ENCODE measurements at regions not wholly inside any gene's neighbourhood (a gene's known extent, or its start where the extent isn't known, plus 50 kb on each side); places are given as distances from the start of the nearest gene placed in this dataset.

- DNase-seq = no peak
- Histone ChIP-seq H3K4me1 (no peaks in the 10 kb centered on the region), H3K9me3 (no peaks in the 10 kb centered on the region), H3K9ac (ENCODE audit: low read depth in 2 of 2, low read length in 2 of 2) (no peak overlapping the region), H3K27ac (no peak overlapping the region), H3K36me3 (no peaks in the 10 kb centered on the region), H3K27me3 (no peaks in the 10 kb centered on the region), H3K4me3 (no peak overlapping the region)
- no peak for TF ChIP-seq CTCF (IDR thresholded peaks at IDR 0.05)
- intact Hi-C loops (cut with DNase I) = no loop called here
These were observed 106.9 kb upstream of the GPC1 start for GRCh38 chr2:240328526-240328925.

DNA sequence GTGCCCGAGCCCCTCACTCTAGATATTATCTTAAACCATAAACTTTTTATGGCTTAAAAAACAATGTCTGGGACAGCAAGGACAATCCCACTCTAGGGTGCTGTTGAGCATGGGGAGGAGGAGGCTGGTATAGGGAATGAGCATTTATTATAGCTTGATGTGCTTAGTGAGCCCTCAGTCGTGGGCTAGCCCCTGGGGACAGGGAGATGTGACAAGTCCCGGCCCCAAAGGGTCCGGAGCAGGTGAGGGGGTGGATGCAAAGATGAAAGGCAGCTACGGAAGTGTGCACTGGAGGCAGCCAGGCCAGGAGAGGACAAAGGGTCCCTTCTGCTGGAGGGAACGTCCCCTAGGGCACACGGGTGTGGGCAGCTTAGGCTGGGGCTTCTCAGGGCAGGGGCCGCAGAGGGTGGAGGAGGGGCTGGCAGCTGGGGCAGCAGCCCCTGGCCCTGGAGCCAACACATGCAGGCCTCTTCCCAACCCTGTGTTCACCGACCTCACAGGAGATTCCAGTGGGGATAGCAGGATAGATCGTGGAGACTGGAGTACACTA lies 106.3 kb upstream of the GPC1 start:
- no peak for TF ChIP-seq CTCF (IDR thresholded peaks at IDR 0.05)
- no peaks in the 10 kb centered on the region for H3K27me3 ChIP-seq
- H3K4me1 ChIP-seq = no peaks in the 10 kb centered on the region
- H3K9ac ChIP-seq (ENCODE audit: low read depth in 2 of 2, low read length in 2 of 2) = no peak overlapping the region
- H3K4me3 ChIP-seq = no peak overlapping the region
- H3K36me3 ChIP-seq = no peaks in the 10 kb centered on the region
- intact Hi-C loops (cut with DNase I) = no loop called here
- DNase-seq = no peak
- H3K9me3 ChIP-seq = no peaks in the 10 kb centered on the region
- no peak overlapping the region for H3K27ac ChIP-seq

DNA sequence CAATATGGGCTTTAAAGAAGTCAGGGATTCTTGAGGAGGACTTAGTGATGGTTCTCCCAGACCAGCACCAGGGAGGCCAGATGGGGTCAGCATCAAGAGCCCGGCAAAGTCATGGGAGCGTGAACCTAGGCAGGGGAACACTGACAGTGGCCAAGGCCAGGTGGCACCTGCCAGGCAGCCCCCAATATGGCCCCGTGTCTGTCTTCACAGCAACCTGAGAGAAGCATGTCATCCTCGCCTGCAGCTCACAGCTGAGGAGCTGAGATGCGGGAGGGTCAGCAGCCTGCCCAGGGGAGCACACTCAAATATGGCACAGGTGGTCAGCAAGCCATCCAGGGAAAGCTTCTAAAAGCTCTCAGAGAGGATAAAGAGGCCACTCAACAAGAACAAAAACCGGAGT lies 105.7 kb upstream of the GPC1 start:
- intact Hi-C loops (cut with DNase I) = no loop called here
- TF ChIP-seq CTCF (IDR thresholded peaks at IDR 0.05) = no peak
- H3K9ac ChIP-seq (ENCODE audit: low read depth in 2 of 2, low read length in 2 of 2) = no peak overlapping the region
- no peak for DNase-seq
- no peaks in the 10 kb centered on the region for H3K27me3 ChIP-seq
- H3K27ac ChIP-seq = no peak overlapping the region
- H3K9me3 ChIP-seq = no peaks in the 10 kb centered on the region
- no peaks in the 10 kb centered on the region for H3K36me3 ChIP-seq
- no peak overlapping the region for H3K4me3 ChIP-seq
- no peaks in the 10 kb centered on the region for H3K4me1 ChIP-seq

DNA sequence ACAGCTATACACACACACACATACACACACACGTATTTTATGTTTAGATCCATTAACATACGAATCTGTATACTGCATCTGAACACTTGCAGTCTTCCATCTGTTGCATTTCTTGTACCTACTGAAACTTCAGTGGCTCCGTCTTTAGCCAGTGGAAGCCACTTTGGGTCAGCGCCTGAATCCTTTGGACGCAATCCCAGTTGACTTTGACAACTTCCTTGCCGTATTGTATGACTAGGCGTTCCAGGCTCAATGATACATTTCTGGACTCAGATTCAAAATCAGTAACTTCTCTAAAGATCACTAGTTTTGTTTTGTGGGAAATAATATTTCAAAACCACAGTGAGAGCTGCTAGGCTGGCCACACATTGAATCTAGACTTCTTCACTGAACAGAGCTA lies 101.5 kb upstream of the GPC1 start:
- no peak for TF ChIP-seq CTCF (IDR thresholded peaks at IDR 0.05)
- DNase-seq = no peak

DNA sequence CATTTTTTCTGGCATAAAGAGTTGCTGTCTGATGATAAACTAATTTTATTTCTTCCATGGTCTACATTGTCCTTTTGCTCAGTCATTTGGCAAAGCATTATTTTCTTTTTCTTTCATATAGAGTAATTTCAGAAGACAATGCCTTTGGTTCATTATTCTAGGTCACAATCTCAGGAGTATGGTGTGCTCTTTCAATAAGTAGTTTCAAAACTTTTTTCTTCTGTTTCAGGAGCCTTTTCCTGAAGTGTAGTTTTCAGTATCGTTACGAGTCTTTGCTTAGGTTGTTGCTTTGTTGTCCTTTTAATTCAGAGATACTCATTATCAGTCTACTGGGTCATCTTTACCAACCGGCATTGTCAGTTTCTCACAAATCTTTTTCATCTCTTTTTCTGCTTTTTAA lies 100.4 kb upstream of the GPC1 start:
- no peak for DNase-seq
- Histone ChIP-seq H3K9ac (ENCODE audit: low read depth in 2 of 2, low read length in 2 of 2) (no peak overlapping the region), H3K4me1 (no peaks in the 10 kb centered on the region), H3K36me3 (no peaks in the 10 kb centered on the region), H3K27ac (no peak overlapping the region), H3K27me3 (no peaks in the 10 kb centered on the region), H3K4me3 (no peak overlapping the region), H3K9me3 (no peaks in the 10 kb centered on the region)
- TF ChIP-seq CTCF (IDR thresholded peaks at IDR 0.05) = no peak
- intact Hi-C loops (cut with DNase I) = no loop called here

More for the DNA sequence above, 101.5 kb upstream of the GPC1 start:
- Histone ChIP-seq H3K9me3 (no peaks in the 10 kb centered on the region), H3K36me3 (no peaks in the 10 kb centered on the region), H3K4me3 (no peak overlapping the region), H3K9ac (ENCODE audit: low read depth in 2 of 2, low read length in 2 of 2) (no peak overlapping the region), H3K27ac (no peak overlapping the region), H3K27me3 (no peaks in the 10 kb centered on the region), H3K4me1 (no peaks in the 10 kb centered on the region)
- intact Hi-C loops (cut with DNase I) = no loop called here

All from colonic mucosa (tissue), 4 donors.